SK-N-SH (cell line): ENCODE measurements at regions not wholly inside any gene's neighbourhood (a gene's known extent, or its start where the extent isn't known, plus 50 kb on each side); places are given as distances from the start of the nearest gene placed in this dataset.
A peak's percentile ranks its signal among the peaks of the same experiment; 100 is the strongest.

Experiments used
- CTCF ChIA-PET: fragments of 300-600, 350-600 bp; formaldehyde crosslinking; extraction: SDS; loops from one replicate; lab custom pipeline; 2021; lab: Yijun Ruan, JAX
- POLR2A ChIA-PET: fragments of 350-600 bp; sonication (Branson Sonifier 250); formaldehyde crosslinking; extraction: SDS; loops from one replicate; lab custom pipeline; 2020; ENCODE audit warnings: antibody characterized with exemption, inconsistent platforms; lab: Yijun Ruan, JAX
- DNase-seq: peaks from one replicate; pipeline ENCODE4 v3.0.0; 2012
- H2AFZ ChIP-seq: fragments of 200-600 bp; sonication (generic); 2 replicates; pipeline ENCODE4 v1.8.1; 2016; ENCODE audit warnings: antibody characterized with exemption, mild to moderate bottlenecking, low read depth
- H3F3A ChIP-seq: fragments of 200-600 bp; sonication (generic); replicated peaks from 2 replicates; pipeline ENCODE3; 2016; ENCODE audit warnings: antibody characterized with exemption, mild to moderate bottlenecking; ENCODE audit not compliant: insufficient read depth
- H3K27ac ChIP-seq, 2 experiments: fragments of 200-500 bp in 1 of 2; fragments of 200-600 bp in 1 of 2; sonication (Bioruptor generic) in 1 of 2; sonication (generic), shearing (Covaris generic) in 1 of 2; 2 replicates each; pipeline versions ENCODE4 v1.5.1 to v1.6.1; 2014 to 2016; ENCODE audit warnings: low read depth in 2 of 2, inconsistent platforms in 1 of 2, low read length in 1 of 2, mild to moderate bottlenecking in 1 of 2, mixed read lengths in 1 of 2
- H3K27me3 ChIP-seq: fragments of 200-600 bp; sonication (generic), shearing (Covaris generic); 2 replicates; pipeline ENCODE4 v1.6.1; 2016; ENCODE audit warnings: mixed run types; ENCODE audit not compliant: insufficient read depth
- H3K36me3 ChIP-seq, 2 experiments: fragments of 200-500 bp in 1 of 2; fragments of 200-600 bp in 1 of 2; sonication (Bioruptor generic) in 1 of 2; sonication (generic) in 1 of 2; replicated peaks in 1 of 2; 2 replicates each; pipeline versions ENCODE3 to v1.5.1; 2014 to 2016; ENCODE audit warnings: low read length in 1 of 2, mild to moderate bottlenecking in 1 of 2; ENCODE audit not compliant: insufficient read depth in 2 of 2, control insufficient read depth in 1 of 2
- H3K4me1 ChIP-seq, 2 experiments: fragments of 200-500 bp in 1 of 2; fragments of 200-600 bp in 1 of 2; sonication (Bioruptor generic) in 1 of 2; sonication (generic), shearing (Covaris generic) in 1 of 2; 2 replicates each; pipeline versions ENCODE4 v1.5.1 to v1.6.1; 2014 to 2016; ENCODE audit warnings: low read depth in 1 of 2, low read length in 1 of 2, mixed run types in 1 of 2; ENCODE audit not compliant: insufficient read depth in 2 of 2, control insufficient read depth in 1 of 2
- H3K4me2 ChIP-seq: fragments of 200-600 bp; sonication (generic), shearing (Covaris generic); 2 replicates; pipeline ENCODE4 v1.6.1; 2017; ENCODE audit warnings: mixed run types
- H3K4me3 ChIP-seq, 2 experiments: fragments of 200-500 bp in 1 of 2; fragments of 200-600 bp in 1 of 2; sonication (Bioruptor generic) in 1 of 2; sonication (generic), shearing (Covaris generic) in 1 of 2; 2 replicates each; pipeline versions ENCODE4 v1.5.1 to v1.8.1; 2014 to 2016; ENCODE audit warnings: low read depth in 2 of 2, inconsistent platforms in 1 of 2, low read length in 1 of 2, mild to moderate bottlenecking in 1 of 2, mixed read lengths in 1 of 2, moderate library complexity in 1 of 2
- H3K79me2 ChIP-seq: fragments of 200-600 bp; sonication (generic); 2 replicates; pipeline ENCODE4 v1.8.1; 2017; ENCODE audit warnings: mild to moderate bottlenecking; ENCODE audit not compliant: insufficient read depth
- H3K9ac ChIP-seq: fragments of 200-600 bp; sonication (generic); 2 replicates; pipeline ENCODE4 v1.6.1; 2017; ENCODE audit warnings: mixed run types
- H3K9me2 ChIP-seq: fragments of 200-600 bp; sonication (generic); 2 replicates; pipeline ENCODE4 v1.6.1; 2017; ENCODE audit warnings: mixed run types
- H3K9me3 ChIP-seq: fragments of 200-600 bp; sonication (generic); 2 replicates; pipeline ENCODE4 v1.6.1; 2017; ENCODE audit warnings: mixed run types, mild to moderate bottlenecking, moderate library complexity
- H4K20me1 ChIP-seq: fragments of 200-600 bp; sonication (generic); 2 replicates; pipeline ENCODE4 v1.6.1; 2017; ENCODE audit warnings: mild to moderate bottlenecking, mixed run types; ENCODE audit not compliant: insufficient read depth
- CTCF ChIP-seq: fragments of 200-600 bp; sonication (generic); IDR thresholded peaks from 2 replicates; pipeline ENCODE4 v1.6.1; 2017; ENCODE audit warnings: antibody characterized with exemption, mild to moderate bottlenecking, moderate library complexity
- EZH2phosphoT487 ChIP-seq: fragments of 200-600 bp; sonication (generic); IDR thresholded peaks from 2 replicates; pipeline ENCODE4 v1.6.1; 2017; ENCODE audit warnings: low read depth, mixed run types, mild to moderate bottlenecking, antibody characterized with exemption, moderate library complexity, borderline replicate concordance
- FOSL2 ChIP-seq: IDR thresholded peaks from 2 replicates; pipeline ENCODE4 v1.4.0; 2012; ENCODE audit warnings: low read depth, mild to moderate bottlenecking, moderate library complexity, borderline replicate concordance
- FOXM1 ChIP-seq: IDR thresholded peaks from 2 replicates; pipeline ENCODE4 v1.4.0; 2012; ENCODE audit warnings: low read depth, mild to moderate bottlenecking
- GABPA ChIP-seq: IDR thresholded peaks from 2 replicates; pipeline ENCODE4 v1.4.0; 2012; ENCODE audit warnings: low read depth, mild to moderate bottlenecking
- JUND ChIP-seq: IDR thresholded peaks from 2 replicates; pipeline ENCODE4 v1.4.0; 2012
- MAX ChIP-seq: IDR thresholded peaks from 2 replicates; pipeline ENCODE4 v1.4.0; 2012; ENCODE audit warnings: low read depth
- MXI1 ChIP-seq: IDR thresholded peaks from 2 replicates; pipeline ENCODE4 v1.6.1; 2012; ENCODE audit warnings: mild to moderate bottlenecking, low read depth, low read length, improper control_type of control experiment
- NRF1 ChIP-seq: IDR thresholded peaks from 2 replicates; pipeline ENCODE4 v1.6.1; 2012; ENCODE audit warnings: low read depth, mild to moderate bottlenecking, low read length
- POLR2AphosphoS5 ChIP-seq: IDR thresholded peaks from 2 replicates; pipeline ENCODE4 v1.6.1; 2012; ENCODE audit warnings: low read depth, low read length
- RAD21 ChIP-seq: IDR thresholded peaks from 2 replicates; pipeline ENCODE4 v1.6.1; 2012; ENCODE audit warnings: mild to moderate bottlenecking, low read length
- RCOR1 ChIP-seq: fragments of 150-350 bp; IDR thresholded peaks from 2 replicates; pipeline ENCODE4 v1.6.1; 2017; ENCODE audit warnings: antibody characterized with exemption, low read length
- RFX5 ChIP-seq: IDR thresholded peaks from 2 replicates; pipeline ENCODE4 v1.6.1; 2012; ENCODE audit warnings: mild to moderate bottlenecking, improper control_type of control experiment, low read length
- RXRA ChIP-seq: IDR thresholded peaks from 2 replicates; pipeline ENCODE4 v1.4.0; 2012; ENCODE audit warnings: low read depth, mild to moderate bottlenecking, borderline replicate concordance
- SIN3A ChIP-seq: IDR thresholded peaks from 2 replicates; pipeline ENCODE4 v1.6.1; 2012; ENCODE audit warnings: low read depth, mild to moderate bottlenecking, low read length, moderate library complexity, borderline replicate concordance
- TAF1 ChIP-seq: IDR thresholded peaks from 2 replicates; pipeline ENCODE4 v1.6.1; 2012; ENCODE audit warnings: low read depth, mild to moderate bottlenecking, low read length, moderate library complexity, borderline replicate concordance
- TEAD4 ChIP-seq: IDR thresholded peaks from 2 replicates; pipeline ENCODE4 v1.4.0; 2012; ENCODE audit warnings: mild to moderate bottlenecking, borderline replicate concordance; ENCODE audit not compliant: insufficient read depth
- WGBS: methylation state at CpG from one replicate; pipeline ENCODE4 v1.1.6; 2017; ENCODE audit warnings: low lambda C conversion rate; 5-methylcytosine and 5-hydroxymethylcytosine counted together

GRCh38 chr17:77615703-77616253, 342.7 kb upstream of the TNRC6C start:
- H3F3A ChIP-seq = no peaks in the 10 kb centered on the region
- H3K4me3 ChIP-seq = no peak overlapping the region
- TF ChIP-seq SIN3A = no peak
- no peak for TF ChIP-seq MXI1
- TF ChIP-seq EZH2phosphoT487 = no peak
- no peak for TF ChIP-seq RXRA
- peaks cover 0 to 2% of the 10 kb centered on the region in 2 experiments; a peak in 1 of 4 replicates for H3K4me1 ChIP-seq
- no peak for DNase-seq
- H3K27ac ChIP-seq = no peak overlapping the region; a peak in 1 of 4 replicates
- POLR2A ChIA-PET = no interaction called here
- no peaks in the 10 kb centered on the region for H3K36me3 ChIP-seq
- H3K79me2 ChIP-seq = no peaks in the 10 kb centered on the region
- peak overlapping the region; percentile 17; the same call in 1 of the 2 replicates for H3K4me2 ChIP-seq
- CTCF ChIA-PET = no interaction called here
- no peaks in the 10 kb centered on the region for H4K20me1 ChIP-seq
- WGBS = 18% methylated on average over 4 of the region's 4 CpGs
- H3K9me3 ChIP-seq = no peaks in the 10 kb centered on the region
- H2AFZ ChIP-seq = no peak overlapping the region
- H3K27me3 ChIP-seq = peaks cover 18% of the 10 kb centered on the region
- H3K9ac ChIP-seq = no peak overlapping the region
- H3K9me2 ChIP-seq = no peaks in the 10 kb centered on the region

GRCh38 chr17:77616254-77616731, 342.2 kb upstream of the TNRC6C start:
- POLR2A ChIA-PET = no interaction called here
- no peaks in the 10 kb centered on the region for H3K9me2 ChIP-seq
- H3K36me3 ChIP-seq = no peaks in the 10 kb centered on the region
- no peaks in the 10 kb centered on the region for H3F3A ChIP-seq
- no peak for TF ChIP-seq NRF1
- TF ChIP-seq EZH2phosphoT487 = no peak
- TF ChIP-seq MAX = no peak
- no peak for TF ChIP-seq GABPA
- TF ChIP-seq RAD21 = no peak
- no peak for TF ChIP-seq JUND
- no peak for TF ChIP-seq POLR2AphosphoS5
- peak; percentile 33; the same call in 1 of the 2 replicates for TF ChIP-seq FOSL2
- no peak for TF ChIP-seq RFX5
- no peak for TF ChIP-seq FOXM1
- no peak for TF ChIP-seq TAF1
- TF ChIP-seq CTCF = no peak
- TF ChIP-seq RCOR1 = no peak
- peak; percentile 25; the same call in 1 of the 2 replicates for TF ChIP-seq TEAD4
- DNase-seq = no peak
- no peaks in the 10 kb centered on the region for H3K9me3 ChIP-seq
- H3K4me1 ChIP-seq = peaks cover 0 to under 1% of the 10 kb centered on the region in 2 experiments; a peak in 1 of 4 replicates
- CTCF ChIA-PET = no interaction called here
- H3K4me3 ChIP-seq = no peak overlapping the region
- no peaks in the 10 kb centered on the region for H4K20me1 ChIP-seq
- peak overlapping the region; percentile 17; the same call in 1 of the 2 replicates for H3K4me2 ChIP-seq
- H3K9ac ChIP-seq = no peak overlapping the region
- WGBS = 11% methylated on average over 3 of the region's 3 CpGs
- no peaks in the 10 kb centered on the region for H3K79me2 ChIP-seq
- no peak overlapping the region for H2AFZ ChIP-seq
- no peak overlapping the region; a peak in 1 of 4 replicates for H3K27ac ChIP-seq
- H3K27me3 ChIP-seq = peaks cover 13% of the 10 kb centered on the region
